Activated CD8-positive, alpha-beta memory T cell treated with anti-CD3 and anti-CD28 coated beads, Interleukin-2, amount 50 U/mL, for 1 hour (primary cell): ENCODE measurements at regions not wholly inside any gene's neighbourhood (a gene's known extent, or its start where the extent isn't known, plus 50 kb on each side); places are given as distances from the start of the nearest gene placed in this dataset.
"Not testable (repeated sequence)": the region's sequence is repeated elsewhere in the genome, so short reads cannot be mapped to it uniquely, and the experiment has no call there.

ENCODE experiments used
- DNase-seq: peaks from one replicate; pipeline ENCODE4 v3.0.0-alpha.2; 2020; ENCODE audit errors: extremely low read depth

DNA sequence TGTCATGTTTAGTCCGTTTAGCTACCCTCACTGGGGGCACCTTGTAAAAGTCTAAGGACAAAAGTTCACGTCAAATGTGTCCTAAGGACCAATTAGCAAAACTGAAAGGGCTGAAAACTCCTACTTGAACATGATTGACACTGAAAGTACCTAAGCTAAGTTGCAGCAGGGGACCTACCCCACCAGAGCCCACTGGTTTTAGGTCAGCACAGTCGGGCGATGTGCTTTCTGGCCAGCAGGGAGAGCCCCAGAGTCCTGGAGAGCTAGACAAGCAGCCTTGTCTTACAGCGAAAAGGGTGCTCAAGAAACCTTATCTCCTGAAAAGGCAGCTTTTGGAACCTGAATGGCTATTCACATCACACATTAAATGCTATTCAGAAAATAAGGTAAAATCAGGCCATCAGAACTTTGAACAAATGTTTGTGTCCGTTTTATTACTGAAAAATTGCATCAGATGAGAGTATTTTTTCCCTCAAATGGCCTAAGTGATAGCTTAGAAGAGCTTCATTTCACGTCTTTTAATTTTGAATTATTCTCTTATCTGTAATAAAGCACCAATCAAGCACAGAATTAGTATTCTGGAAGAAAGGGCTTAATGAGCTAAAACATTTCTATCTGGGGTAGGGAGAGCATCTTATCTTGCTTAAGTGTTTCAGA, 52.2 kb upstream of the MKI67 start:
- DNase-seq: no peak

- DNase-seq: no peak
Measured at GRCh38 chr10:128180843-128181242, 54.6 kb upstream of the MKI67 start.

DNA sequence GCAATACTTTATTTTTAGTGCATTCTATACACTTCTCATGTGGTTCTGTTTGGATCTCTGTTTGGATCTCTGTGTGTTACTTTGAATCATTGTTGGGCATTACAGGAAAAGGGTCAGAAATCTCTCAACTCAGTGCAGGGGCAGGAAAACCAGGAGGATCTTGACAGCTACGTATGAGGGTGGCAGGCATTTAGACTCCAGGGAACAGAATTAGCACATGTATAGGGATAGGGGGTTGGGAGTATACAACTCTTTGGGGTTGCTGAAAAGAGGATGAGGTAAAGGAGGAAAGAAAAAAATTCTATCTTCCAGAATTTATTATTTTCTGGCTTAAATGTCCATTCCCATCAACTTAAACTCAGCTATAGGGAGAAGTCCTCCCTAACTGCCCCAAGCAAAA, 59.4 kb upstream of the MKI67 start:
- DNase-seq: no peak

DNA sequence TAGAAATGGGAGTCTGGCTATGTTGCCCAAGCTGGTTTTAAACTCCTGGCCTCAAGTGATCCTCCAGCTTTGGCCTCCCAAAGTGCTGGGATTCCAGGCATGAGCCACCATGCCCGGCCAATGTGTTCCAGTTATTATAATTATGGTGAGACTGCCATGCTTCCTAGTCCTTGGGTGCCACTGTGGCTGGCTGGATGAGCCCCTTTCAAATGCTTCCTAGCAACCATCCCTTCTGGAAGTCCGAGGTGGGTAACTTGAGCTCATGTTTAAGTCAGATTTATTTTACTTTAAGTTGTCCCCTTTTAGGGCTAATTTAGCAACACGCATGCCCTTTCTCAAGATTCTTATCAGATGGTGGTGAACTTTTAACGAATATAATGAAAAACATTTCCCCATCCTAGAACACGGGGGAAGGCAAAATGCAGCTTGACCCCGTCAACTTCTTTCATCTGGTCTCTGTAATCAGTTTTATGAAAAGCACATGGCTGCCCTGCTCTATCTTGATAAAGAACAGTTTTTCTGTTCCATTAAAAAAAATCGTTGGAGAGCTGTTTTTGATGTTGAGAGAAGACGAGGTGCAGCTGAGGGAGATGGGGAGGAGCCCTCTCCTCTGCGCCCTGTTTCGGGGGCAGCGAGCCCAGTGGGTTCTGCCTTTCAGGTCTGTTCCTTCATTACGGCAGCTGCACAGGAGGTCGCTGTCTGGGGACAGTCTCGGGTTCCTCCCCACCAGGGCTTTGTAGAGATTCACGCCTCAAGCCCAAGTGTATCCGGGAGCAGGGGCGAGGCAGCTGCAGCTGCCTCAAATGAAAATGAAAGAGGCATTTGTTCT, 61.0 kb upstream of the MKI67 start:
- no peak for DNase-seq

- no peak for DNase-seq
Measured at GRCh38 chr10:128187788-128188185, 61.6 kb upstream of the MKI67 start.

DNA sequence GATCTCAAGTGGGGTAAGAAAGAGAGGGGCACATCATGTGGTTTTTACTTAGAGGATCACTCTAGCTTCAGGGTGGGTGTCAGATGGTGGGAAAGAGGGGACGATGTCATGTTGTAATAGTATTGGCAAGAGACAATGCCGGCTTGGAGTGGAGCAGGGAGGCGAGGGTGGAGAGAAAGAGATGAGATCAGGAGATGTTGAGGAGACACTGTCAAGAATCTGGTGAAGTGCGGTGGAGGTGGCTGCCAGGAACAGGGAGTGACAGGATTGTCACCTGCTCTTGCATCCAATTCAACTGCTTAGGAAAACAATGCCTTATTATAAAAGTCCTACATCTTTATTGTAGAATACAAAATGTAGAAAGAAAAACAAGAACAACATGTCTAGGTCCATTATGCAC, 63.0 kb upstream of the MKI67 start:
- DNase-seq: no peak

GRCh38 chr10:128191847-128192246, 65.6 kb upstream of the MKI67 start:
- DNase-seq: no peak

- not testable (repeated sequence) for DNase-seq
Measured at GRCh38 chr10:128201826-128202225, 75.6 kb upstream of the MKI67 start.

DNA sequence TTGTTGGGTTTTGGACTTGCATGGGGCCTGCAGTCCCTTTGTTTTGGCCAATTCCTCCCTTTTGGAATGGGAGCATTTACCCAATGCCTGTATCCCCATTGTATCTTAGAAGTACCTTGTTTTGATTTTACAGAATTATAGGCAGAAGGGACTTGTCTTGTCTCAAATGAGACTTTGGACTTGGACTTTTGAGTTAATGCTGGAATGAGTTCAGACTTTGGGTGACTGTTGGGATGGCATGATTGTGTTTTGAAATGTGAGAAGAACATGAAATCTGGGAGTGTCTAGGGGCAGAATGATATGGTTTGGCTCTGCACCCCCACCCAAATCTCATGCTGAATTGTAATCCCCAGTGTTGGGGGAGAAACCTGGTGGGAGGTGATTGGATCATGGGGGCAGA, 76.8 kb upstream of the MKI67 start:
- no peak for DNase-seq

DNA sequence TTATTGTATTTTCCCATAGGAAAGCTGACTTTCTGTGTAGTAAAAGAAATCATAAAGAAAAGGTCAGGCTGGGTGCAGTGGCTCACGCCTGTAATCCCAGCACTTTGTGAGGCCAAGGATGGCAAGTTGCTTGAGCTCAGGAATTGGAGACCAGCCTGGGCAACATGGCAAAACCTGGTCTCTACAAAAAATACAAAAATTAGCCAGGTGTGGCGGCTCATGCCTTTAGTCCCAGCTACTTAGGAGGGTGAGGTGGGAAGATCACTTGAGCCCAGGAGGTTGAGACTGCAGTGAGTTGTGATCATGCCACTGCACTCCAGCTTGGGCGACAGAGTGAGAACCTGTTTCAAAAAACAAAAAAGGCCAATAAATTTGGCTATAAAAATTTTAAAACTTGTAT, 79.4 kb upstream of the MKI67 start:
- DNase-seq: not testable (repeated sequence)

DNA sequence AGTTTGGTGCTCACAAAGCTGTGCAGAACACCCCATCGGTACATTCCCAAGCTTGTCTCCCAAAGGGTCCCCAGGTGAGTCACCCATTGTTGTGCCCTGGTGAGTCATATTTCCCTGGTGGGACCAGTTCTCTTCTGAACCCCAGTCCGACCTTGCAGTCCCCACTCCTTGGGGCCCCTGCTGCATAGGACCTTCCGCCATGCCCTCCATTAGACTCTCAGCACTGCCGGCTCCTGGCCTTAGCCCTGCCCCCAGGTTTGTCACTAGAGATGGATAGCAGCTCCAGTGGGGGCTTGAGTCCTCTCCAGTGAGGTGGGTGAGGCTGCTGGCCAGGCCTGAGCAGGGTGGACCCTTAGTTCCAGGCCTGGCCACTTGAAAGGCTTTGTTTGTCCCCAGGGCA, 80.5 kb upstream of the MKI67 start:
- DNase-seq: no peak

DNA sequence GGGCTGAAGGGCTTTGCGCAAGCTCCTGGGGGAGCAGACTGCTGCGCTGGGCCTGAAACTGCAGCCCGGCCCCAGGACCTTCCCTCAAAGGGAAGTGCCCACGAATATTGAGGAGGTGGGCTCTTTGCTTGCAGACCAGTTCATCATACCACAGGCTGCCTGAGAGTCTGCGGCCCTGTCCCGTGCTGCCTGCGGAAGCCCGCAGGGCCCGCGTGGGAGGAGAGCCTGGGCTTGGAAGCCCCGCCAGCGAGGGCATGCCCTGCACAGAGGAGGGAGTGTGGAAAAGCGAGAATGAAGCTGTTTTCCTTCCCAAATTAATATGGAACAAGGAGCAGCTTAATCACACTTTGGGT, 83.6 kb upstream of the MKI67 start:
- DNase-seq: no peak

GRCh38 chr10:128210215-128211063, 84.2 kb upstream of the MKI67 start:
- DNase-seq: peak; percentile 18

DNA sequence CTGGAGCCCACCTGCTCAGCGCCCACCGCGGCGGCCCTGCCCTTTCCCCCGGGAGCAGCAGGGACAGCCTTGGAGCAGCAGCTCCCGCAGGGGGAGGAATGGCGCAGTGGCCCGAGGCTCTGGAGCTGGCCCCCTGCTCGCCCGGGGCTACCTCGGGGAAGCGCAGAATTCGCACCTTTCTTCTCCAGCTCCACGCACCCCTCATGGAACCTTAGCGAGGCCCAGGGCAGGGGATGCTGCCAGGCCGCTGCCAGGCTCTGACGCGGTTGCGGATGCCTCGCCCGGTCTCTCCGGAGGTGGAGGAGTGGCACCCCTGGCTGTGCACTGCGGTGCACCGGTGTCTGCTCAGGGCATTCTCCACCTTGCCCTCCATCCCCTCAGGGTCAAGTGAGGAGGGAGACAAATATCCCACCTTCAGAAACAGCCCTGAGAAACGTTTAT, 84.9 kb upstream of the MKI67 start:
- no peak for DNase-seq

DNA sequence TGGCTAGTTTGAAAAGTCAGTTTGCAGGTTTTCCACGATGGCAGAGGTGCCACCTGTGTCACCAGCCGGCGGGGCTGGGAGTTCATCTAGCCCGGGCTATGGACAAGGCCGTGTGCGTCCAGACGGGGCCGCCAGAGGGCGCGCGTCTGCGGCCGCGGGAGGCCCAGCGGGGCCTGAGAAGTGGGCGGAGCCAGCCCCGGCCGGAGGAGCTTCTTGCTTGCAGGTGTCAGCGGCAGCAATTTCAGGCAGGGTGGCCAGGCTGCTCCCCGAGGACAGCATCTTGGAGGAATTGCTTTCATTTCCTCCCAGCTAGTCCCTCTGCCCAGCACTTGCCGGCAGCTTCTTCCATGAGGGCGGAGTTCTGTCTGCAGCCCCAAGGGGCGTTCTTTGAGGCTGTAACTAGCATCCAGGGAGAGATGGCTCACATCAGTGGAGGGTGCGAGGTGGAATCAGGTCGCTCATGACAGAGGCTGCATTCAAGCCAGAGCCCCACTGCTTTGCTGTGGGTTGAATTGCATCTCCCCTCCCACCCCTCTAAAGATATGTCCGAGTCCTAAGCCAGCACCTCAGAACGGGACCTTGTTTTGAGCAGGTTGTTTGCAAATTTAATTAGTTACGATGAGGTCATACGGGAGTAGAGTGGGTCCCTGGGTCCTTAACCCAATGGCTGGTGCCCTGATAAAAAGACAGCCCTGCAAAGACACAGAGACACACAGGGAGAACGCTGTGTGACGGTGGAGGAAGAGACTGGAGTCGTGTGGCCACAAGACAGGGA, 85.9 kb upstream of the MKI67 start:
- peak; percentile 30 for DNase-seq

- DNase-seq: no peak
Measured at GRCh38 chr10:128213156-128213555, 86.9 kb upstream of the MKI67 start.

- DNase-seq: no peak
Measured at GRCh38 chr10:128215733-128216132, 89.5 kb upstream of the MKI67 start.

DNA sequence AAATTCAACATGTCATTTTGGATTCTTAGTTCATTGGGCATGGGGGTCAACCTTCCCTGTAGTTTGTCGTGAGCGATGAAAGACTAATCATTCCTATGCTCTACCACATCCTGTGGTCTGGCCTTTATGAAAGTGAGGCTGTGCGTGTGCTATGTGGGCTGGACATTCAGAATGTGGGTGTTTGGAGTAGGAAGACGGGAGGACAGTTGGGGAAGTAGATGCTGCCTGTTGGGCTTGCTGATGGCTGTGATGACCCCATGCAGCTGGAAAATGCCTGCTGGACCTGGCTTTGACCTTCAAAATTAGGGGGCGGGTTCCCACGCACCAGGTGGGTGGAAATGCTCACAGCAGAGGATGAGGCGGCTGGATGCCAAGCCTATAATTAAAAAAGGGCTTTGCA, 90.9 kb upstream of the MKI67 start:
- DNase-seq: no peak

GRCh38 chr10:128218161-128218560, 91.9 kb upstream of the MKI67 start:
- DNase-seq: no peak

DNA sequence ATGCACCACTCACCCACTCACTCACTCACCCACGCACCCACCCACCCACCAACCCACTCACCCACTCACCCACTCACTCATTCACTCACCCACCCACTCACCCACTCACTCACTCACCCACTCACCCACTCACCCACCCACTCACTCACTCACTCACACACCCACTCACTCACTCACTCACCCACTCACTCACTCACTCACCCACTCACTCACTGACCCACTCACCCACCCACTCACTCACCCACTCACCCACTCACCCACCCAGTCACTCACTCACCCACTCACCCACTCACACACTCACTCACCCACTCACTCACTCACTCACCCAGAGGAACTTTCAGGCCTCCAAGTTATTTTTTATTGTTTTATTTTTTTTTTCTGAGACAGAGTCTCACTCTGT, 93.1 kb upstream of the MKI67 start:
- no peak for DNase-seq

- DNase-seq: no peak
Measured at GRCh38 chr10:128220021-128220420, 93.8 kb upstream of the MKI67 start.

DNA sequence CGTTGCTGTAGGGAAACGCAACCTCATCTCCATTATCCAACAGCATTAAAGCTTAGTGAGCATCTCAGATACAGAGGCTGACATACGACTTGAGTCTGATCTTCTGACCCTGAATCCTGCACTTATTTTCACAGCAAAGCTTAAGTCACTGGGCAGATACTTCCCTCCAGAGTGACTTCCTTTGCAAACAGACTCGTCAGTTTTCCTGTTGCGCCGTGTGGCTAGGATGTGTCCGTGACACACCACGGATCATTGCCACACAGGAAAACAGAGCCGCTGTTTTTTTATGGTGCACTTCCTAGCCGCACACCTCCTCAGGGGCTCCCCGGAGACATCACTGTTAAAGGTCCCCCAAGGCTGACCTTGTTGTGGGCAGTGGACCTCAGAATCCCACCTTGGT, 94.9 kb upstream of the MKI67 start:
- DNase-seq: no peak
